Activated T-cell treated with anti-CD3 and anti-CD28 coated beads, Interleukin-2, amount 50 U/mL, for 4 hours (primary cell): ENCODE measurements at regions not wholly inside any gene's neighbourhood (a gene's known extent, or its start where the extent isn't known, plus 50 kb on each side); places are given as distances from the start of the nearest gene placed in this dataset.

Source experiments
- ATAC-seq, 2 donors: fragments of 200-7000 bp; cut with Tn5 transposase; one replicate each; pipeline ENCODE4 v1.10.0; 2021
- DNase-seq: peaks from one replicate; pipeline ENCODE4 v3.0.0-alpha.2; 2020
- H3K27me3 Mint-ChIP-seq: one replicate; pipeline ENCODE4 v1.8.0; 2021; ENCODE audit warnings: low read depth, mixed read lengths
- H3K36me3 Mint-ChIP-seq: one replicate; pipeline ENCODE4 v1.8.0; 2022; ENCODE audit warnings: mixed read lengths; ENCODE audit not compliant: insufficient read depth
- H3K4me1 Mint-ChIP-seq: one replicate; pipeline ENCODE4 v1.8.0; 2021; ENCODE audit warnings: low read depth, mixed read lengths
- H3K4me3 Mint-ChIP-seq: one replicate; pipeline ENCODE4 v1.8.0; 2021; ENCODE audit warnings: mild to moderate bottlenecking, moderate library complexity, mixed read lengths
- H3K9me3 Mint-ChIP-seq: one replicate; pipeline ENCODE4 v1.8.0; 2021; ENCODE audit warnings: mixed read lengths

DNA sequence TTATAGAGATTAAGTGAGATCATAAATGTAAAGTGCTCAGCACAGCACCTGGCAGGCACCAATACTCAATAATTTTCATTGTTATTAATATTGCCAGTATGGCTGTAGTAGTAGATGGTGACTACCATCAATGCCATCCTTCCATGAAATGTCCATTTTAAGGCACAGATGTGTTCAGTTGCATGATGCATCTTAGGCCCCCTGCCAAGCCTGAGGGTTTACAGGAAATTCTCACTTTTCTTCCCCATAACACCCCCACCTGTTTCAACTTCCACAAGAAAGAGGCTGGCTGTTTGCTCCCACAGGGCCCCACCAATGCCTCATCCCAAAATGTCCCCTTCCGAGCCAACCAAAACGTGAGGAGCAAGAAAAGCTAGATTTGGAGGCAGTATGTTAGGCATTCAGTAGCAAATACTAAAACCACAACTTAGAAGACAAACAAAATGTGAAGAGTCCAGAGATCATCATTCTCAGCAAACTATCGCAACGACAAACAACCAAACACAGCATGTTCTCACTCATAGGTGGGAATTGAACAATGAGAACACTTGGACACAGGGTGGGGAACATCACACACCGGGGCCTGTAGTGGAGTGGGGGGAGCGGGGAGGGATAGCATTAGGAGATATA, 110.6 kb upstream of the NHSL1 start:
- no peaks in the 10 kb centered on the region for H3K36me3 Mint-ChIP-seq
- no peaks in the 10 kb centered on the region for H3K9me3 Mint-ChIP-seq
- DNase-seq (no peak), ATAC-seq (no peak)
- H3K4me3 Mint-ChIP-seq = no peak overlapping the region
- peaks cover 15% of the 10 kb centered on the region for H3K27me3 Mint-ChIP-seq
- H3K4me1 Mint-ChIP-seq = no peaks in the 10 kb centered on the region

DNA sequence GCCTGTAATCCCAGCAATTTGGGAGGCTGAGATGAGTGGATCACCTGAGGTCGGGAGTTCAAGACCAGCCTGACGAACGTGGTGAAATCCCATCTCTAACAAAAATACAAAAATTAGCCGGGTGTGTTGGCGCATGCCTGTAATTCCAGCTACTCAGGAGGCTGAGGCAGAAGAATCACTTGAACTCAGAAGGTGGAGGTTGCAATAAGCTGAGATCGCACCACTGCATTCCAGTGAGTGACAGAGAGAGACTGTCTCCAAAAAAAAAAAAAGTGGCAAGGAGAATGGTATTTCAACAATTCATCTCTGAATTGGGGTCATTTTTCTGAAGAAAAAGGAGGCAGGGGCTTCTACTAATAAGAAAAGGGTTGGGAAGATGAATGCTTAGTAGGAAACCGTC, 111.5 kb upstream of the NHSL1 start:
- Mint-ChIP-seq H3K4me3 (no peak overlapping the region), H3K27me3 (peaks cover 17% of the 10 kb centered on the region), H3K36me3 (no peaks in the 10 kb centered on the region), H3K9me3 (no peaks in the 10 kb centered on the region), H3K4me1 (no peaks in the 10 kb centered on the region)
- ATAC-seq (no peak), DNase-seq (no peak)

DNA sequence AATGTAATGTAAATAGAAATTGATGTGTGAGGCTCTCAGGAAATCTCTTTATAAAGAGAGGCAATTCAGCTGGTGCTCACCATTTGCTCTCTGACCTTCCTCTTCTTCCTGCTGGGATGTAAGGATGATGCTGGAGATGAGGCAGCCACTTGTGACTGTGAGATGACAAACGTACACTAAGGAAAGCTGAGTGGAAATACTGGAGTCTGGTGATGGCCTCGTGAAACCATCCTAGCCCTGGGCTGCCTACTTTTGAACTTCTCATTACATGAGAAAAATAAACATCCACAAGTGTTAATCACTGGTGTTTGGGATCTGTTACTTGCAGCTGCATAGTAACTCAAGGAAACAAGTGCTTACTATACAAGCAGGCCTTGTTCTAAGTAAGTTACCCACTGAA, 114.9 kb upstream of the NHSL1 start:
- ATAC-seq (no peak), DNase-seq (no peak)
- Mint-ChIP-seq H3K4me1 (no peaks in the 10 kb centered on the region), H3K36me3 (no peaks in the 10 kb centered on the region), H3K4me3 (no peak overlapping the region), H3K27me3 (peaks cover 6% of the 10 kb centered on the region), H3K9me3 (no peaks in the 10 kb centered on the region)

DNA sequence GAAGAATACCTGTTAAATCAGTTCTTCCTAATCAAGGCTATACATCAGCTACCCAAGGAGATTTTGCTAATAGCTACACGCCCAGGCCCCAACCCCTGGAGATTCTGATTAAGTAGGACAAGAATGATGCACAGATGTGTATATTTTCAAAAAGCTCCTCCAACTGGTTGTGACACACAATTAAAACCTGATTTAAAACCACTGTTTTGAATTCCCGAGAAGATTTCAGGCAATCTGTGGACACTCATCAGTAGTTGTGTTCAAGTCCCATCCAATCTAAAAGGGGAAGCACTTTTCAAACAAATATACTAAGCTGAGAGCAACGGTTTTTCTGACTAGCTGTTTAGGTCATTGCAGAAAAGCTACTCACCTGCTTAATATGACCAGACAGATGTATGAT, 118.9 kb upstream of the NHSL1 start:
- ATAC-seq (no peak), DNase-seq (no peak)
- H3K9me3 Mint-ChIP-seq = no peaks in the 10 kb centered on the region
- no peak overlapping the region for H3K4me3 Mint-ChIP-seq
- H3K36me3 Mint-ChIP-seq = no peaks in the 10 kb centered on the region
- H3K27me3 Mint-ChIP-seq = peaks cover 6% of the 10 kb centered on the region
- no peaks in the 10 kb centered on the region for H3K4me1 Mint-ChIP-seq

DNA sequence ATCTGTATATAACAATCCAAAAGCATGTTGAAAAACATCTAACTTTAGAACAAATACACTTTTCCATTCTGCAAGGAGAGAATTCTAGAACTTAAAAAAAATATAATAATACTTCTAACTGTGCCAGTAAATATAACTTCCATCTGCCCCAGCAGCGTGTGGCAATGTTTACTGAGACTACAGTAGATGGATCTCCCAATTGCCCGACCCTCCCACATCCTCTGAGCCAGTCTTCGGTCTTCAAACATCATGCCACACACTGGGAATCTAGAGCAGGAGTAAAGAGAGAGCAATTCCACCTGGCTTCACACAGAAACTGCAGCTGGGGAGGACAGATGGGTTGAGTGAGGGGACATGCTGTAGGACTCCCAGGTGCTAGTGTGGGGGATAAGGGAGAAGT, 121.3 kb upstream of the NHSL1 start:
- no peak for ATAC-seq
- Mint-ChIP-seq H3K27me3 (peaks cover 4% of the 10 kb centered on the region), H3K4me3 (no peak overlapping the region)

DNA sequence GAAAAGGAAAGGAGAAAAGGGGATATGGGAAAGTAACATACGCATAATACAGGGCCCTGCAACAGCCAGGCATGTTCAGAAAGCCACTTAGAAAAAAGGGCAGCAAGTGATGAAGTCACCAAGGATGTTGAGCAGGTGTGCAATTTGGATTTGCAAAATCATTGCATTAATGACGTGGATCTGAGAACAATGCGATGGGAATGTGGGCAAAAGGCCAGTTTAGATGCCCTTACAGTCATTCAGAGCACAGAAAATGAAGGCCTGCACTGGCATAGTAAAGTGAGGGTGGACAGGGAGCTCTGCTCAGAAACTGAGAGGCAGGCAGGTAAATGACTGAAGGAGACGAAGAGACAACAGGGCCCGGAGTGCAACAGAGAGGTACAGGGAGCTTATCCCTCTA, 123.7 kb upstream of the NHSL1 start:
- ATAC-seq (no peak), DNase-seq (no peak)
- Mint-ChIP-seq H3K27me3 (peaks cover 2% of the 10 kb centered on the region), H3K4me3 (no peak overlapping the region), H3K4me1 (no peaks in the 10 kb centered on the region), H3K36me3 (no peaks in the 10 kb centered on the region), H3K9me3 (no peaks in the 10 kb centered on the region)

More for the DNA sequence above, 121.3 kb upstream of the NHSL1 start:
- Mint-ChIP-seq H3K9me3 (no peaks in the 10 kb centered on the region), H3K4me1 (no peaks in the 10 kb centered on the region), H3K36me3 (no peaks in the 10 kb centered on the region)
- DNase-seq = no peak

DNA sequence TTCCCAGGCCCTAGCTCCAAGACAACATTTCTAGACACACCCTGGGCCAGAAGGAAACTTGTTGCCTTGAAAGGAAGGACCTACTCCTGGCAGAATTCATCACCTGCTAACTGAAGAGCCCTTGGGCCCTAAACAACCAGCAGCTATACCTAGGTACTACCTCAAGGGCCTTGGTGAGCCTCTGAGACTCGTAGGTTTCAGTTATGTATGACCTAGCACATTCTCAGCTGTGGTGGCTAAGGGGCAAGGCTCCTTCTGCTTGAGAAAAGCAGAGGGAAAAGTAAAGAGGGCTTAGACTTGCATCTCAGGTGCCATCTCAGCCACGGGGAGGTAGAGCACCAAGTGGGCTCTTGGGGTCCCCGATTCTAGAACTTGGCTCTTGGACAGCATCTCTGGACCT, 132.3 kb upstream of the NHSL1 start:
- no peak for DNase-seq
- Mint-ChIP-seq H3K4me1 (no peaks in the 10 kb centered on the region), H3K27me3 (peaks cover 13% of the 10 kb centered on the region), H3K36me3 (no peaks in the 10 kb centered on the region), H3K9me3 (no peaks in the 10 kb centered on the region), H3K4me3 (no peak overlapping the region)
- no peak for ATAC-seq

DNA sequence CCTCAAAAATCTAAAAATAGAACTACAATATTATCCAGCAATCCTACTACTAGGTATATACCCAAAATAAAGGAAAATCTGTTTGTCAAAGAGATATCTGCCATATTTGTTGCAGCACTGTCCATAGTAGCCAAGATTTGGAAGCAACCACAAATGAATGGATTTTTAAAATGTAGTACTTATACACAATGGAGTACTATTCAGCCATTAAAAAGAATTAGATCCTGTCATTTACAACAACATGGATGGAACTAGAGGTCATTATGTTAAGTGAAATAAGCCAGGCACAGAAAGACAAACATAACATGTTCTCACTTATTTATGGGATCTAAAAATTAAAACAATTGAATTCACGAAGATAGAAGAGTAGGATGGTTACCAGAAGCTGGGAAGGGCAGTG, 135.7 kb upstream of the CCDC28A start:
- peaks cover 11% of the 10 kb centered on the region for H3K27me3 Mint-ChIP-seq
- H3K4me3 Mint-ChIP-seq = no peak overlapping the region
- H3K36me3 Mint-ChIP-seq = no peaks in the 10 kb centered on the region
- no peaks in the 10 kb centered on the region for H3K9me3 Mint-ChIP-seq
- no peak for ATAC-seq
- H3K4me1 Mint-ChIP-seq = no peaks in the 10 kb centered on the region
- no peak for DNase-seq

DNA sequence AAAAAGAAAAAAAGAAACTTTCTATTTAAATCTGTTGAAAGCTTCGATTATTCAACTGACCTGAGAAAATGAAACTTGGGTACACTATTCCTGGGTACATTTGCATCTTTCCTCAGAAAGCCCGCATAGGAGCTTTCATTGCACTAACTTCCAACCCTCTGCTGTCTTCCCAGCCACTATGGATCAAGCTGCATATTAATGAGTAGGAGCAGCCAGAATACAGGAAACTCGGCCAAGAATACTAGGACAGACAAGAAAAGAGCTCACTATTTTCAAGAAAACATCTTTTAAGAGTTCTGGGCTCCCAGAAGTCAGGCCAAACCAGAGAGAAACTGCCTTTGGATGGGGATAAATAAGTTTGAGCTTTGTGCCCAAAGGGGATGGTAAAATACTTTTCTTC, 135.0 kb upstream of the CCDC28A start:
- no peaks in the 10 kb centered on the region for H3K4me1 Mint-ChIP-seq
- no peaks in the 10 kb centered on the region for H3K36me3 Mint-ChIP-seq
- H3K4me3 Mint-ChIP-seq = no peak overlapping the region
- H3K27me3 Mint-ChIP-seq = peaks cover 8% of the 10 kb centered on the region
- H3K9me3 Mint-ChIP-seq = no peaks in the 10 kb centered on the region
- DNase-seq = no peak
- ATAC-seq = no peak

DNA sequence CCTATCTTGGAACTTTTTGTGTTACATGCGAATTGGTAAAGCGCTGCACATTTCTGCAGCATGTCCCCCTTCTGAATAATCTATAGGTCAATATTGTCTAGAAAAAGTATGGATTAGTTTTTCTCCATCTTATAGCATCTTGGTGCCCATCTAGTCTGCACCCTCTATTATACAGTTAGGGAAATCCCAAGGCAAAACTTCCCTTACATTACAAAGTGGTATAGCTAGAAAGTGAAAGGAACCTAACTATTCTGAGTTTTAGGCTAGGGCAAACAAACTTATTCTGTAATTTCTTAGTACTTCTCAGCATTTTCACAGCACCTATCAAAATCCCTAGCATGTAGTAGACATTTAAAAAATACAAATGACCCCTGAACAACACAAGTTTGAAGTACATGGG, 133.5 kb upstream of the CCDC28A start:
- Mint-ChIP-seq H3K9me3 (no peaks in the 10 kb centered on the region), H3K4me3 (no peak overlapping the region), H3K4me1 (no peaks in the 10 kb centered on the region), H3K27me3 (peaks cover 4% of the 10 kb centered on the region), H3K36me3 (no peaks in the 10 kb centered on the region)
- no peak for ATAC-seq
- DNase-seq = no peak

DNA sequence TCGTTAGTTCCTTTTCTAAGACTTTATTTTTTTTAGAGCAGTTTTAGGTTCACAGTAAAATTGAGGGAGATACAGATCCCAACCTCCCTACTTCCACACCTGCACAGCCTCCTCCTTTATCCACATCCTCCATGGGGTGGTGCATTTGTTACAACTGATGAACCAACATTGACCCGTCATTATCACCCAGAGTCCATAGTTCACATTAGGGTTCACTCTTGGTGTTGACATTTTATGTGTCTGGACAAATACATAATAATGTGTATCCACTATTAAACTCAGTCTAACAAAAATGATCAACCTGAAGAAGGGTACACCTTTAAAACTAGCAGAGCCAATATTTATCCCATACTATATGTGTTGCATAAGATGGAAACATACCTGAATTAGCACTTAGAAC, 130.4 kb upstream of the CCDC28A start:
- Mint-ChIP-seq H3K36me3 (no peaks in the 10 kb centered on the region), H3K4me3 (no peak overlapping the region), H3K27me3 (peaks cover 4% of the 10 kb centered on the region), H3K9me3 (no peaks in the 10 kb centered on the region), H3K4me1 (no peaks in the 10 kb centered on the region)
- DNase-seq = no peak
- ATAC-seq = no peak

DNA sequence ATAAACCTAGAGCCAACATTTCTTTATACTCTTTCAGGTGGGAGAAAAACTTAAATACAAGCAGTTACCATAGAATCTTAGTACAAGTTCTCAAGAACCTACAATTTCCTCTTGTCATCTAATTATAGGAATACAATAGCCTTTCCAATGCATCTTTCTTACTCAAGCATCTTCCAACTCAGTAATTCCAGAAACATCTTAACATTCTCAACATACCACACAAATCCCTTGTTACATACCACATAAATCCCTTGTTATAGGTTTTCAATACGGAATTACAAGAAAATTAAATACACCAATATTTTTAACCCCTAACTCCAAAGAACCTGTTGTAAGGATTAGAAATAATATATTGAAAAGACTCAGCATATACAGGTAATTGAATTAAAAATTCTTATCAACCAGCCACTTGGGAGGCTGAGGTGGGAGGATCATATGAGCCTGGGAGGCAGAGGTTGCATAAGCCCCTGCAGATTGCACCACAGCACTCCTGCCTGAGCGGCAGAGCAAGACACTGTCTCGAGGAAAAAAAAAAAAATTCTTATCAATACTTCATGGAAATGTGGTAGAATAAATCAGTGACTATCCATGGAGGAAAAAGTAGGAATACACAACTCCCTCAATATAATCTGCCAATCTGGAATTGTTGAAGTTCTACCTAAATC, 127.5 kb upstream of the CCDC28A start:
- Mint-ChIP-seq H3K36me3 (no peaks in the 10 kb centered on the region), H3K27me3 (peaks cover 8% of the 10 kb centered on the region), H3K4me1 (no peaks in the 10 kb centered on the region), H3K9me3 (no peaks in the 10 kb centered on the region), H3K4me3 (no peak overlapping the region)
- no peak for DNase-seq
- no peak for ATAC-seq

DNA sequence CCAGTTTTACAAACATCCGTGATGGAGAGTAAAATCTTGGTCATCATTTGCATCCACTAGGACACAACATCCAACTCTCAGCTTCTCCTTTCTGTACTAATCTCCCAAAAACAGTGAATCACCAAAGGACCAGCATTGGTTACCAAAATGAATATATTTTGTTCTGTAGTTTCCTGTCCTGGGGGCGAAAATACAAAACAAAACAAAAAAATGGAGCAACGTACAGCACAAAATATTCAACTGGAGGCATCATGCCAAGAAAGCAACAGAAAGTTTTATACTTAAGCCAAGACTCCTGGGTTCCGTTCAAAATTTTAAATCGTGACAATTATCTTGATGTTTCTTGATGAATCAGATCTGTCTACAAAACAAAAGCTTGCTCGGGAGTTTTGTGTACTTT, 126.6 kb upstream of the CCDC28A start:
- DNase-seq = no peak
- no peaks in the 10 kb centered on the region for H3K9me3 Mint-ChIP-seq
- H3K4me3 Mint-ChIP-seq = no peak overlapping the region
- H3K27me3 Mint-ChIP-seq = peaks cover 5% of the 10 kb centered on the region
- no peaks in the 10 kb centered on the region for H3K4me1 Mint-ChIP-seq
- ATAC-seq = no peak
- no peaks in the 10 kb centered on the region for H3K36me3 Mint-ChIP-seq

DNA sequence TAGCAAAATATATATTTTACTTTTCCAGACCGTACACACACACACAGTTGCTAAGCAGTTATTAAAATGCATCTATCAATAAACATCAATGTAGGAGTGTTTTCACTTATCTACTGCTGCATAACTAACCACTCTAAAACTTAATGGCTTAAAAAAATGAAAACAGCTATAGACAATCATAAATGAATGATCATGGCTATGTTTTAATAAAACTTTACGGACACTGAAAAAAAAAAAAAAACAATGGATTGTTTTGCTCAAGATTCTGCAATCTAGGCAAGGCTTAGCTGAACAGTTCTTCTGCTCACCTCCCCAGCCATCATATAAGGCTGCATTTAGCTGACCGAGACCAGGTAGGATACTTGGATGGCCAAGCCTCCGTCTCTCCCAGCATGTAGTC, 125.4 kb upstream of the CCDC28A start:
- ATAC-seq (no peak), DNase-seq (no peak)
- H3K9me3 Mint-ChIP-seq = no peaks in the 10 kb centered on the region
- H3K4me1 Mint-ChIP-seq = no peaks in the 10 kb centered on the region
- H3K4me3 Mint-ChIP-seq = no peak overlapping the region
- H3K27me3 Mint-ChIP-seq = peaks cover 5% of the 10 kb centered on the region
- H3K36me3 Mint-ChIP-seq = no peaks in the 10 kb centered on the region

DNA sequence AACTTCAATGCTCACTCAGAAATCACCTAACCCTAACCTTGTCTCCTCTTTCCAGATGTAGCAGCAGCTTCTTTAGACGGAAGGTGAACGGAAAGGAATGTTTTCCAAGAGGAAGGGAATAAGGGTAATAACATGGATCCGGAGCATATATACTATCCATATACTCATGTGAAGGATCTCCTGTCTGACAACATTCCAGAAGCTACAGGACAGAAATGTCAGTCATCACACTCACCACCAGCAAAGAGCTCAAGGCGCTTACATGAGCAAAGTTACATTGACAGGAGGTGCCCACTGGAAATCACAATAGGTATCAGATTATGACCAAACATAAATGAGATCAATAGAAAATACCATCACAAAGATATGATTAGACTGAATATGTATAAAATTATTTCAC, 122.1 kb upstream of the CCDC28A start:
- ATAC-seq = no peak
- peaks cover 16% of the 10 kb centered on the region for H3K4me1 Mint-ChIP-seq

More for the DNA sequence above, 122.1 kb upstream of the CCDC28A start:
- no peak for DNase-seq
- Mint-ChIP-seq H3K9me3 (no peaks in the 10 kb centered on the region), H3K36me3 (no peaks in the 10 kb centered on the region), H3K27me3 (peaks cover 11% of the 10 kb centered on the region), H3K4me3 (no peak overlapping the region)
